ENCODE measurements at regions not wholly inside any gene's neighbourhood (a gene's known extent, or its start where the extent isn't known, plus 50 kb on each side); places are given as distances from the start of the nearest gene placed in this dataset.

DNA sequence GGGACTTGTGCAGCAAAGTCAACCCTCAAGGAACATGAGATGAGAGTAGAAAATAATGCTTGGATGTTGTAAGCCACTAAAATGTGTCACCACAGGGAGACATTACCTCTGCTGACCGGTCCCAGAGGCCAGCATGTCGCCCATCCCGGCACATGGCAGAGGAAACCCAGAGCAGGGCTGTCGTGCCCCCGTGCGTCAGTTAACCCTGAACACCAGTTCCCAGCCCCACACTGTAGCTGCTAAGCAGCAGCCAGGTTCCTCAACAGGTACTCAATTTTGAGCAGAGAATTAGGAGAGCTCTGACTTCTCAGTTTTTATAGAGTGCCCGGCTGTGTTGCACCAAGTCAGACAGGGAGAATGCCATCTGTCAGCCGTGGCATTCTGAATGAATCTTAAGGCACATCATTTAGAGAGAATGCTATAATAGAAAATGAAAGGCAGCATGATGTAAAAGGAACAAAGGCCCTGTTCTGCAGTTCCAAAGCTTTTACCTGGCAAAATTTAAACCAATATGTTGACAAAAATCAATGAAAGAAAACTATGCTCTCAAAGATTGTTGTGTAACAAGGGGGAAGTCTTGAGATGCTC lies 307.9 kb downstream of the METTL4 start:
- no peak for DNase-seq (ENCODE audit: low spot score)
- TF ChIP-seq, protein P1, sequence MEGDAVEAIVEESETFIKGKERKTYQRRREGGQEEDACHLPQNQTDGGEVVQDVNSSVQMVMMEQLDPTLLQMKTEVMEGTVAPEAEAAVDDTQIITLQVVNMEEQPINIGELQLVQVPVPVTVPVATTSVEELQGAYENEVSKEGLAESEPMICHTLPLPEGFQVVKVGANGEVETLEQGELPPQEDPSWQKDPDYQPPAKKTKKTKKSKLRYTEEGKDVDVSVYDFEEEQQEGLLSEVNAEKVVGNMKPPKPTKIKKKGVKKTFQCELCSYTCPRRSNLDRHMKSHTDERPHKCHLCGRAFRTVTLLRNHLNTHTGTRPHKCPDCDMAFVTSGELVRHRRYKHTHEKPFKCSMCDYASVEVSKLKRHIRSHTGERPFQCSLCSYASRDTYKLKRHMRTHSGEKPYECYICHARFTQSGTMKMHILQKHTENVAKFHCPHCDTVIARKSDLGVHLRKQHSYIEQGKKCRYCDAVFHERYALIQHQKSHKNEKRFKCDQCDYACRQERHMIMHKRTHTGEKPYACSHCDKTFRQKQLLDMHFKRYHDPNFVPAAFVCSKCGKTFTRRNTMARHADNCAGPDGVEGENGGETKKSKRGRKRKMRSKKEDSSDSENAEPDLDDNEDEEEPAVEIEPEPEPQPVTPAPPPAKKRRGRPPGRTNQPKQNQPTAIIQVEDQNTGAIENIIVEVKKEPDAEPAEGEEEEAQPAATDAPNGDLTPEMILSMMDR (IDR thresholded peaks at IDR 0.05; ENCODE audit: extremely low read depth, insufficient read depth, missing control alignments): no peak
- in situ Hi-C loops (cut with MboI; ENCODE audit: low pct_unique_long_range_greater_than_20kb, low sequenced_read_pairs, unreplicated experiment): no loop called here

DNA sequence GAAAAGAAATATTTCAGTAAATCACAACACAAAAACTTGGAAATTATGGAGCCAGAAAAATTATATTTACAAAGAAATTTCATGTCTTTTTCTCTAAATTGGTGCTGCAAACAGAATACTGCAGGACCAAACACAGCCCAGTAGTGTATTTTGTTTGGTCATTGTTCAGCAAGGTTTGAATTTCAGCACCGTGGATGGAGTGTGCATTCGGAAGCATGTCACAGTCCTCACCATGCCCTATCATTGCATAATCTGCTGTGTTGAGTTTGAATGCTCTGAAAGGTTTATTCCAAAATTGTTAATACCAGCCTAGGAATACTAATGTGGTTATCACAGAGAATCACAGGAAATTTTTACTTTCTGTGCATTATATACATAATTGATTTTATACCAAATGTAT lies 296.7 kb downstream of the METTL4 start:
- in situ Hi-C loops (cut with MboI; ENCODE audit: low pct_unique_long_range_greater_than_20kb, low sequenced_read_pairs, unreplicated experiment): no loop called here
- DNase-seq (ENCODE audit: low spot score): no peak
- TF ChIP-seq, protein P1 (IDR thresholded peaks at IDR 0.05; ENCODE audit: extremely low read depth, insufficient read depth, missing control alignments): no peak

DNA sequence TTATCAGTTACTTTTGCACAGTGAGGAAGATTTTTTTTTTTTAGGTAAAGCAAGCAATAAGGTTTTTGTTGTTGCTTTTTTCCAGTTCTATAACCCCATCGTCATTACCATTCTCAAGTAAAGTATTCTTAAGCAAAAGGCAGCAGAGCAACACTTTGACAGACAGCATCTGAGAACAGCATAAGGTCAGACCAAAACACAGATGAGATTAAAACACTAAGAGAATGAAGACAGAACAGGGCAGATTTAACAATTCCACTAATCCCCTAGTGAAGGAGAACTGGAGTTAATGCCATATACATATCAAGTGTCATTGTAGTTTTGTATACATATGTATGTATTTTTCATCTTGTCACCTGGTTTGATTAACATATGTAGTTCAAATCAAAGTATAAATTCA lies 290.2 kb downstream of the METTL4 start:
- in situ Hi-C loops (cut with MboI; ENCODE audit: low pct_unique_long_range_greater_than_20kb, low sequenced_read_pairs, unreplicated experiment): no loop called here
- TF ChIP-seq, protein P1 (IDR thresholded peaks at IDR 0.05; ENCODE audit: extremely low read depth, insufficient read depth, missing control alignments): no peak
- no peak for DNase-seq (ENCODE audit: low spot score)

DNA sequence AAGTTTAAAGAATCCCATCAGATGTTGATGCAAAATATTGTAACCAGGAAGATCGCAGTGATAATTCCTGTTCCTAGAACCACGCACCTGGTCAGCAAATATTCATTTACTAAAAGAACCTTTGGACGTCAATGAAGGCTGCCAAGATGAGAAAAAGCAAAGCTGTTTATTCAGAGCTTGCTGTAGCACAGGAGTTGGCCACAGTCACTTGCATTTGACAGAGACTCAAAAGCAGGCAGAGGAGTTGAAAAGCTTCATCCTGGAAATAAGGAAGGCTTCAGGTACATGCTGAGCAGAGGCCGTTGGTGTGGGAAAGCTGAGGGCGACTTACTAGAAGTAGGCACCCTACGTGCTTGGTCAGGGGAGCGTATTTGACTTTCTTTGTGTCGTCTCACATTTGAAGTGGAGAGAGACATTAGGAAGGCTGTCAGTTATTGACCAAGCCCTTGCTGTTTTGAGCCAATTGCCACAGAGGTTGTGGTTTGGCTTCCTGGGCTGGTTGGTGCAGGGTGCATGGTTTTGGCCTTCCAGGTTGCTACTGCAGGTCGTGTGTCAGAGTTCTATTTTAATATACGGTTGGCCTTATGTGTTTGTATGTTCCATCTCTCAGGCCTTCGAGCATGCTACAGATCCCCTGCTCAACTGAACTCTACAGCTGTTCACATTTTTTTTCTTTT lies 289.6 kb downstream of the METTL4 start:
- TF ChIP-seq, protein P1 (IDR thresholded peaks at IDR 0.05; ENCODE audit: extremely low read depth, insufficient read depth, missing control alignments): no peak
- DNase-seq (ENCODE audit: low spot score): no peak
- in situ Hi-C loops (cut with MboI; ENCODE audit: low pct_unique_long_range_greater_than_20kb, low sequenced_read_pairs, unreplicated experiment): no loop called here

DNA sequence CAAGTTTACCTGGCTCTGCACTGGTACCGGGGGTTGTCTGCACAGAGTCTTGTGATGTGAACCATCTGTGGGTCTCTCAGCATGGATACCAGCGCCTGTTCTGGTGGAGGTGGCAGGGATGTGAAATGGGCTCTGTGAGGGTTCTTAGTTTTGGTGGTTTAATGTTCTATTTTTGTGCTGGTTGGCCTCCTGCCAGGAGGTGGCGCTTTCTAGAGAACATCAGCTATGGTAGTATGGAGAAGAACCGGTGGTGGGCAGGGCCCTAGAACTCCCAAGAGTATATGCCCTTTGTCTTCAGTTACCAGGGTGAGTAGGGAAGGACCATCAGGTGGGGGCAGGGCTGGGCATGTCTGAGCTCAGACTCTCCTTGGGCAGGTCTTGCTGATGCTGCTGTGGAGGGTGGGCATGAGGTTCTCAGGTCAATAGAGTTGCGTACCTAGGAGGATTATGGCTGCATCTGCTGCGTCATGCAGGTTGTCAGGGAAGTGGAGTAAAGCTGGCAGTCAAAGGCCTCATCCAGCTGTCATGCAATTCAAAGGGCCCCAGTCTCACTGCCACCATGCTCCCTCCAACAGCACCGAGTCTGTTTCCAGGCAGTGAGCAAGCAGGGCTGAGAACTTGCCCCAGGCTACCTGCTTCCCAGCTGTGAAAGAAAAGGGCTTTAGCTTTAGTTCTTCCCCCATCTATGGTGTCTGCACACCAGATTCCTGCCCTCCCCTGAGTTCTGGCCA lies 278.0 kb downstream of the METTL4 start:
- no peak for DNase-seq (ENCODE audit: low spot score)
- TF ChIP-seq, protein P1 (IDR thresholded peaks at IDR 0.05; ENCODE audit: extremely low read depth, insufficient read depth, missing control alignments): peak; percentile 7
- in situ Hi-C loops (cut with MboI; ENCODE audit: low pct_unique_long_range_greater_than_20kb, low sequenced_read_pairs, unreplicated experiment): no loop called here

DNA sequence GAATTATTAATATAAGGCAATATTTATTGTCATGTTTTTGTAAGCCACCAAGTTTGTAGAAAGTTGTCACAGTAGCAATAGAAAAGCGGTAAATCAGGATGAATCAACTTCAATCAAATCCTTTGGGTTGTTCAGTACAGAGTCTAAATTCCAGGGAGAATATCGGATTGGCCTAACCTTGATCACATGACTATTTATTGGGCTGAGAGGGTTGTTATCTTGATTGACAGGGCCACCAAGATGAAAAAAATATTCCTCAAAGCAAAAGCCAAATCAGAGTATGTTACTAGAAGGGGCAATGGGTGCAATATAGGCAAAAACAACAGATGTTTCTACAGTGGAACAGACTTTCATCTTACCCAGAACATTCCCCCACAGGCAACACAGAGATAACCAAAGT lies 270.0 kb downstream of the METTL4 start:
- DNase-seq (ENCODE audit: low spot score): no peak
- in situ Hi-C loops (cut with MboI; ENCODE audit: low pct_unique_long_range_greater_than_20kb, low sequenced_read_pairs, unreplicated experiment): no loop called here
- TF ChIP-seq, protein P1 (IDR thresholded peaks at IDR 0.05; ENCODE audit: extremely low read depth, insufficient read depth, missing control alignments): no peak

Data from GM13977 (cell line).